ENCODE measurements at regions not wholly inside any gene's neighbourhood (a gene's known extent, or its start where the extent isn't known, plus 50 kb on each side); places are given as distances from the start of the nearest gene placed in this dataset.

DNA sequence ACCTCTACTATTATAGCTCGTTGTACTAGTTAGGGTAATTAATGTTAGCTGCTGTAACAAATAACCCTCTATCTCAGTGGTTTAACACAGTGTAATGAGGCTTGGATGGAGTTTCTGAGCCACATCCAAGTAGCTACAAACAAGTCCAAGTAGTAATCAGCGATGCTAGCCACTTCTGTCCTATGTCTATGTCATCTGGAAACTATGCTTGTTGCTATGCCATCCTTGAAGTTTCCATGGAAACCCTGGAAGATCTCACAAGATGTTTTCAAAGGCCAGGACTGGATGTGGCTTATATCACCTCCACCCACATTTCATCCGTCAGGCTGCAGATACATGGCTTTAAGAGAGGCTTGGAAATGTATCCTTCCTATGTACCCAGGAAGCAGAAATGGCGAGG lies 422.1 kb downstream of the AACS start:
- H3K4me3 ChIP-seq (ENCODE audit: low read length in 3 of 3), result no peak overlapping the region
- DNase-seq, result no peak
- H3K27me3 ChIP-seq (ENCODE audit: control insufficient read depth, insufficient read depth, low read length), result no peaks in the 10 kb centered on the region
- no peaks in the 10 kb centered on the region for H3K4me1 ChIP-seq (ENCODE audit: control insufficient read depth in 2 of 3, insufficient read depth in 2 of 3, low read depth in 1 of 3, low read length in 3 of 3)
- peaks cover 0 to 8% (median 3%) of the 10 kb centered on the region in 3 donors for H3K9me3 ChIP-seq (ENCODE audit: control insufficient read depth in 2 of 3, insufficient read depth in 1 of 3, low read length in 3 of 3)
- no peak for FAIRE-seq
- intact Hi-C loops (cut with DNase I), result no loop called here
- TF ChIP-seq, protein P1, sequence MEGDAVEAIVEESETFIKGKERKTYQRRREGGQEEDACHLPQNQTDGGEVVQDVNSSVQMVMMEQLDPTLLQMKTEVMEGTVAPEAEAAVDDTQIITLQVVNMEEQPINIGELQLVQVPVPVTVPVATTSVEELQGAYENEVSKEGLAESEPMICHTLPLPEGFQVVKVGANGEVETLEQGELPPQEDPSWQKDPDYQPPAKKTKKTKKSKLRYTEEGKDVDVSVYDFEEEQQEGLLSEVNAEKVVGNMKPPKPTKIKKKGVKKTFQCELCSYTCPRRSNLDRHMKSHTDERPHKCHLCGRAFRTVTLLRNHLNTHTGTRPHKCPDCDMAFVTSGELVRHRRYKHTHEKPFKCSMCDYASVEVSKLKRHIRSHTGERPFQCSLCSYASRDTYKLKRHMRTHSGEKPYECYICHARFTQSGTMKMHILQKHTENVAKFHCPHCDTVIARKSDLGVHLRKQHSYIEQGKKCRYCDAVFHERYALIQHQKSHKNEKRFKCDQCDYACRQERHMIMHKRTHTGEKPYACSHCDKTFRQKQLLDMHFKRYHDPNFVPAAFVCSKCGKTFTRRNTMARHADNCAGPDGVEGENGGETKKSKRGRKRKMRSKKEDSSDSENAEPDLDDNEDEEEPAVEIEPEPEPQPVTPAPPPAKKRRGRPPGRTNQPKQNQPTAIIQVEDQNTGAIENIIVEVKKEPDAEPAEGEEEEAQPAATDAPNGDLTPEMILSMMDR (IDR thresholded peaks at IDR 0.05; ENCODE audit: borderline replicate concordance, extremely low read depth, insufficient read depth), result no peak
- H3K36me3 ChIP-seq (ENCODE audit: control insufficient read depth in 2 of 3, insufficient read depth in 3 of 3, low read length in 3 of 3), result no peaks in the 10 kb centered on the region
- no peak overlapping the region for H3K9ac ChIP-seq (ENCODE audit: low read length in 3 of 3)
- no peak overlapping the region for H3K27ac ChIP-seq (ENCODE audit: low read depth in 2 of 2, low read length in 2 of 2)

DNA sequence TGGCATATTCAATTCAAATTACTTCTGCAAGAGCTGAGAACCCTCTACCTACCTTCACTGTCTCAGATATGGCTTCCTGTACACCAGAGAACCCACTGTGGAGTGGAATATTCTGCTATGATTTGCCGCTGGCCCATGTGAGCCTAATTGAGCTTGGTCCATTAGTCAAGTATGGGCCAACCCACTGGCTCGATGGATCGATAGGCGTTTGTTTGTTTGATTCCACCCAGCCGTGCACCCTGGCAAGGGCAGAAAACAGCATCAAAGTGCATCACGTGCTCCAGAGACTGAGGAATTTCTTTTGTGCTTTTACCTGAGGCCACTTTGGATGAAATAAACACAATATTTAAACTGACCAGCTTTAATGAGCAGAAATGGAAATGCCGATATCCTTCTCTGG lies 426.3 kb downstream of the AACS start:
- no peak overlapping the region for H3K9ac ChIP-seq (ENCODE audit: low read length in 3 of 3)
- TF ChIP-seq, protein P1 (IDR thresholded peaks at IDR 0.05; ENCODE audit: borderline replicate concordance, extremely low read depth, insufficient read depth), result no peak
- peaks cover 0 to 8% (median 0%) of the 10 kb centered on the region in 3 donors for H3K9me3 ChIP-seq (ENCODE audit: control insufficient read depth in 2 of 3, insufficient read depth in 1 of 3, low read length in 3 of 3)
- H3K27ac ChIP-seq (ENCODE audit: low read depth in 2 of 2, low read length in 2 of 2), result no peak overlapping the region
- H3K36me3 ChIP-seq (ENCODE audit: control insufficient read depth in 2 of 3, insufficient read depth in 3 of 3, low read length in 3 of 3), result no peaks in the 10 kb centered on the region
- intact Hi-C loops (cut with DNase I), result no loop called here
- H3K4me3 ChIP-seq (ENCODE audit: low read length in 3 of 3), result no peak overlapping the region
- no peaks in the 10 kb centered on the region for H3K4me1 ChIP-seq (ENCODE audit: control insufficient read depth in 2 of 3, insufficient read depth in 2 of 3, low read depth in 1 of 3, low read length in 3 of 3)
- H3K27me3 ChIP-seq (ENCODE audit: control insufficient read depth, insufficient read depth, low read length), result no peaks in the 10 kb centered on the region
- DNase-seq (no peak), FAIRE-seq (no peak)

DNA sequence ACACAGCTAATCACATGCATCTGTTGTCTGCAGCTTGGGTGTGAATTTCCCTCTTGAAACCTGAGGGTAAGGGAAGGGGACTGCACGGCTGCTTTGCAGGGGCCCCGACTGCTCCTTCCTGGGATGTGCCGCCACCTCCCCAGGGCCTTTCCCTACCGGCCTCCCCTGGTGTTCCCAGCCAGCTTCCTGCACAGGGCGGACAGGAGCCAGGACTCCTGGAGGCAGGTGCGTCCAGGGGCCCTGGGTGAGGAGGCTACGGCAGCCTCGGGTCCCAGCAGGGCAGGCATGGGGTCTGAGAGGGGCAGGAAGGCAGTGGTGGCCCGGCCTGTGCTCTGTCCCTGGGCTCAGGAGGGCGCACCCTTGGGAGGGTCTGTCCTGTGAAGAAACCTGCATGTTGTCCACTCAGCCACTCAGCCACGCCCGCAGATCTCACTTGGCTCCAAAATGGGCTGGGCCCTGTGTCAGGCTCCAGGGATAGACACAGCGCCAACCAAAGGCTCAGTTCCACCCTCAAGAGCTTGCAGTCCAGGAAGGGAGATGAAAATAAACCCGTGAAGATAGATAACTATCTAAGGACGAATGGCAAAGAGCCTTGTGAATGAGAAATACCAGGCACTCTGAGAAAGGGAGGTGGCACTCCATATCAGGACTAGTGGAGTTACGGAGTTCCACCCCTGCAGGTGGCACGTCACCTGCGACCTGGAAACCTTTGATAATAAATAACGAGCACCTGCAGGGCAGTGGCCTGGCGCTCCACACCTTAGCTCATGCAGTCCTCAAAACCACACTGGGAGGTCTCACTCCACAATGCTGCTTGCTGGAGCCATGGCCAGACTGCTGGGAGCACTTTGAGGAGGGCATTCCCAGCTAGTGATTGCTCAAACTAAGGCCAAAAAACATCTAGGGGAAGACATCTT lies 427.4 kb downstream of the AACS start:
- Histone ChIP-seq H3K36me3 (ENCODE audit: control insufficient read depth in 2 of 3, insufficient read depth in 3 of 3, low read length in 3 of 3) (no peaks in the 10 kb centered on the region), H3K4me3 (ENCODE audit: low read length in 3 of 3) (no peak overlapping the region), H3K27ac (ENCODE audit: low read depth in 2 of 2, low read length in 2 of 2) (no peak overlapping the region), H3K9ac (ENCODE audit: low read length in 3 of 3) (no peak overlapping the region), H3K4me1 (ENCODE audit: control insufficient read depth in 2 of 3, insufficient read depth in 2 of 3, low read depth in 1 of 3, low read length in 3 of 3) (no peaks in the 10 kb centered on the region), H3K9me3 (ENCODE audit: control insufficient read depth in 2 of 3, insufficient read depth in 1 of 3, low read length in 3 of 3) (peaks cover 0 to under 1% (median 0%) of the 10 kb centered on the region in 3 donors), H3K27me3 (ENCODE audit: control insufficient read depth, insufficient read depth, low read length) (no peaks in the 10 kb centered on the region)
- DNase-seq (no peak), FAIRE-seq (no peak)
- TF ChIP-seq, protein P1 (IDR thresholded peaks at IDR 0.05; ENCODE audit: borderline replicate concordance, extremely low read depth, insufficient read depth), result no peak
- intact Hi-C loops (cut with DNase I), result no loop called here
